ENCODE measurements at regions not wholly inside any gene's neighbourhood (a gene's known extent, or its start where the extent isn't known, plus 50 kb on each side); places are given as distances from the start of the nearest gene placed in this dataset.

GRCh38 chr2:176753205-176753604 lies 459.4 kb upstream of the HNRNPA3 start:
- H3K27me3 Mint-ChIP-seq (ENCODE audit: low read depth): peaks cover 20% of the 10 kb centered on the region
- no peaks in the 10 kb centered on the region for H3K36me3 Mint-ChIP-seq (ENCODE audit: low read depth)
- H3K27ac Mint-ChIP-seq: no peak overlapping the region
- no peak overlapping the region for H3K4me3 Mint-ChIP-seq (ENCODE audit: low read depth)
- no peaks in the 10 kb centered on the region for H3K9me3 Mint-ChIP-seq
- H3K4me1 Mint-ChIP-seq (ENCODE audit: low read depth): no peaks in the 10 kb centered on the region
- no peak for DNase-seq (ENCODE audit: low spot score)
- intact Hi-C loops (cut with micrococcal nuclease): no loop called here

DNA sequence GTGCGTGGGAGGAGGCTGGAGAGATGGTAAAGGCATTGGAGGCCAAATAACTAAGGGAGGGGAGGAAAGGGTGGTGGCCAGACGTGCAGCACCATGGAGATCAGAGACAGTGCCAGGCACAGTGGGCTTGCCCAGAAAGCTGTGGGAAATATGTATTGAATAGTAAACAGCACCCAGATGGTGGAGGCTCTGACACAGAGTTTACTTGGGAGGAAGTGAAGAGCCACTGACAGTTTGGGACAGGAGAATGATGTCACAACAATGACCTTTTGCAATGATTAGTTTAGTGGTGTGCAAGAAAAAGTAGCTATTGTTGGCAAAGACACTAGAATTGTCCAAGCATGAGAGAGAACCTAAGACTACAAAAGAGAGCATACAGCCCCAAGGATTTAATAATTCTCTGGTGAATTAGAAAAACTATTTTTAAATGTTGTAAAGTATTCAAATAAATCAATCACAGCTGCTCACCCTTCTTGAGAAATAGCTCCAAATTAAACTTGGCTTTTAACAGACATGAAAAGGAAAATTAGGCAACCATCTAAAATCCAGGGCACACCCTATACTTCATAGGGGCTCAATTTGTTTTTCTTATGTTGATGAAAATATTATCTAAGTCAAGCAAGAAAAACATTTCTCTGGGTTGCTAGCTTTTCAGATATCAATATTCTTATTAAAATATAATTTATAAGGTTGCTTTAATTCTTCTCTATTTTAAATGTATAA lies 458.7 kb upstream of the HNRNPA3 start:
- no peaks in the 10 kb centered on the region for H3K4me1 Mint-ChIP-seq (ENCODE audit: low read depth)
- no peaks in the 10 kb centered on the region for H3K9me3 Mint-ChIP-seq
- no peak overlapping the region for H3K27ac Mint-ChIP-seq
- intact Hi-C loops (cut with micrococcal nuclease): no loop called here
- no peak overlapping the region for H3K4me3 Mint-ChIP-seq (ENCODE audit: low read depth)
- DNase-seq (ENCODE audit: low spot score): no peak
- no peaks in the 10 kb centered on the region for H3K36me3 Mint-ChIP-seq (ENCODE audit: low read depth)
- H3K27me3 Mint-ChIP-seq (ENCODE audit: low read depth): peaks cover 20% of the 10 kb centered on the region

DNA sequence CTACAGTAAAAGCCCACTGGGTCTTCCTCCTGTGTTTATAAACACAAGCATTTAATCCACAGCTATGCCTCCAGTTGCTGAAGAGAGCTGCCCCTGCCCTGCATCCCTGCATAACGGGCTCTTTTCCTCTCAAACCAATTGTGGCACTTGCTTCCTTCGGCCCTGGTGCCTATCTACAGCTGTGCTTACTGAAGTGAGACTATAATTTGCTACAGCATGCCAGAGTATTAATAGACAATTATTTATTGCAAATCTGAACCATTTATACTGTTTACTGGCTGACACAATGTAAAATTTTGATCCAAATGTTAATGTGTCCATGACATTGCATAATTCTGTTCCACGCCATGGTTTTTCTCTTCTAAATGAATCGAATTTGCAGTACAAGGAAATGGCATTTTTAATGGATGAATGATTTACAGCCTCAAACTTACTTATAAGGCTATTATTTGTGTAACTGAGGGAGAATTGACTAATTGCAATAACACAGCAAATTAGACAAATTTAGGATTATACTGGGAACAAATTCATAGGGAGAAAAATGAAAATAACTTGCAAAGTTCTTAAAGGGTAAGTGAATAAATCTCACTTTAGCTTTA lies 457.0 kb upstream of the HNRNPA3 start:
- no peaks in the 10 kb centered on the region for H3K9me3 Mint-ChIP-seq
- DNase-seq (ENCODE audit: low spot score): no peak
- no peaks in the 10 kb centered on the region for H3K4me1 Mint-ChIP-seq (ENCODE audit: low read depth)
- H3K27me3 Mint-ChIP-seq (ENCODE audit: low read depth): peaks cover 18% of the 10 kb centered on the region
- no peaks in the 10 kb centered on the region for H3K36me3 Mint-ChIP-seq (ENCODE audit: low read depth)
- no peak overlapping the region for H3K27ac Mint-ChIP-seq
- no peak overlapping the region for H3K4me3 Mint-ChIP-seq (ENCODE audit: low read depth)
- intact Hi-C loops (cut with micrococcal nuclease): no loop called here

DNA sequence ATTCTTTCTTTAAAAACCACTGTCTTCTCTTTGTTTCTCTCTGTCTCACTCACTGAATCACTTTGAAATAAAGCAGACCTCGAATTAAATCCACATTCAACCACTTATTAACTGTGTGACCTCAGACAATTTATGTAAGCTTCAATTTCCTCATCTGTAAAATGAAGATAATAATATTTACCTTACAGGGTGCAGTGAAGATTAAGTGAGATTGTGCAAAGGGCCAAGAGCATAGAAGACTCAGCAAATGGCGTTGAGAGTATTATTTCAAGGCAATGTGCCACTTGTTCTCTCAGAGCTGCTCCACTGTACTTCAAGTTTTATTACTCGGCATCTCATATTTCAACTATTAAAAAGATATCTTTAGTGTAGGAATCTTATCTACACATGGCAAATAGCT lies 454.2 kb upstream of the HNRNPA3 start:
- peaks cover 34% of the 10 kb centered on the region for H3K27me3 Mint-ChIP-seq (ENCODE audit: low read depth)
- H3K4me3 Mint-ChIP-seq (ENCODE audit: low read depth): no peak overlapping the region
- no peaks in the 10 kb centered on the region for H3K36me3 Mint-ChIP-seq (ENCODE audit: low read depth)
- H3K27ac Mint-ChIP-seq: no peak overlapping the region
- H3K9me3 Mint-ChIP-seq: no peaks in the 10 kb centered on the region
- intact Hi-C loops (cut with micrococcal nuclease): no loop called here
- DNase-seq (ENCODE audit: low spot score): no peak
- no peaks in the 10 kb centered on the region for H3K4me1 Mint-ChIP-seq (ENCODE audit: low read depth)

DNA sequence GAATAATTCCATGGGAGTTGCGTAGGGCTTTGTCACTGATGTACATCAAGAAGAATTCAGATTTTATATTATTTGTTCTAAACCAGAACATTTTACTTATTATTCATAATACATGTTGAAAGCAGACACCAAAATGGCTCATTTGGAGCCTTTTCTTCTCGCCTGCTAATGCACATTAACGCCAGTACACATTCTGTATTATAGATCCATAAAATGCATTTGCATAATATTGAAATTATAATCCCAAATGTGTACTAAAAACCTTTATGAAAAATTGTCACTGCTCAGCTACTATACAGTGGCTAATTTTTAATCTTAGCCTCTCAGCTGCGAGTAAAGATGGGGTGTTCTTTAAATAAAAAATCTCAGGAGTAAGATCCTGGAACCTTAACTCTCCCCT lies 452.2 kb upstream of the HNRNPA3 start:
- no peak for DNase-seq (ENCODE audit: low spot score)
- Mint-ChIP-seq H3K27me3 (ENCODE audit: low read depth) (peaks cover 26% of the 10 kb centered on the region), H3K4me3 (ENCODE audit: low read depth) (no peak overlapping the region), H3K4me1 (ENCODE audit: low read depth) (no peaks in the 10 kb centered on the region), H3K9me3 (no peaks in the 10 kb centered on the region), H3K36me3 (ENCODE audit: low read depth) (no peaks in the 10 kb centered on the region), H3K27ac (no peak overlapping the region)
- intact Hi-C loops (cut with micrococcal nuclease): no loop called here

- Mint-ChIP-seq H3K4me1 (ENCODE audit: low read depth) (no peaks in the 10 kb centered on the region), H3K9me3 (no peaks in the 10 kb centered on the region), H3K27ac (no peak overlapping the region), H3K36me3 (ENCODE audit: low read depth) (no peaks in the 10 kb centered on the region), H3K27me3 (ENCODE audit: low read depth) (peaks cover 22% of the 10 kb centered on the region), H3K4me3 (ENCODE audit: low read depth) (no peak overlapping the region)
- intact Hi-C loops (cut with micrococcal nuclease): no loop called here
- DNase-seq (ENCODE audit: low spot score): no peak
Observed at GRCh38 chr2:176763130-176763529, 449.5 kb upstream of the HNRNPA3 start.

DNA sequence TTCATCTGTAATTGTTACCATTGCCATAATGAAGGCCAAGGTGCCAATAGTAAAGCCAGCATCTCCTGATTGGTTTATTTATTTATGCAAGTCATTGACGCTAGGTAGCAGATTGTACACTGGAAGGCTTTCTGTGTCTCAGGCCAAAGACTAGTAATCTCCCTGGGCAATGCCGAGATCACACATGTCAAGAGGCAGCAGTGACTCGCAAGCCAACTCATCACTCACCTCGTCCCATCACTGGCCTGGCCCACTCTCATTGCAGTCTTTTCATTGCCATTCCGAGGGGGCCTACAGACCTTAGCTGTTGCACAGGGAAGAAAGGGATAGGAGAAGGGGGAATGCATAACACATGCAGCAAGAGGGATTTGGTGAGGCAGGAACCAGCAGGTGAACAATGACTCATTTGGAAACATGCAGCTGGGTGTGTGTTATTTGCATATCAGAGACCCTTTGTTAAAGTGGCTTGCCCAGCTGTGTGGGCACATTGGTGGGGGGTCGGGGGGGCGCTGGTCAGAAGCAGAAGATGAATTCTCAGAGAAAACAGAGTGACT lies 448.7 kb upstream of the HNRNPA3 start:
- no peaks in the 10 kb centered on the region for H3K36me3 Mint-ChIP-seq (ENCODE audit: low read depth)
- intact Hi-C loops (cut with micrococcal nuclease): no loop called here
- no peak overlapping the region for H3K27ac Mint-ChIP-seq
- no peaks in the 10 kb centered on the region for H3K4me1 Mint-ChIP-seq (ENCODE audit: low read depth)
- H3K27me3 Mint-ChIP-seq (ENCODE audit: low read depth): peaks cover 22% of the 10 kb centered on the region
- H3K9me3 Mint-ChIP-seq: no peaks in the 10 kb centered on the region
- DNase-seq (ENCODE audit: low spot score): no peak
- no peak overlapping the region for H3K4me3 Mint-ChIP-seq (ENCODE audit: low read depth)

DNA sequence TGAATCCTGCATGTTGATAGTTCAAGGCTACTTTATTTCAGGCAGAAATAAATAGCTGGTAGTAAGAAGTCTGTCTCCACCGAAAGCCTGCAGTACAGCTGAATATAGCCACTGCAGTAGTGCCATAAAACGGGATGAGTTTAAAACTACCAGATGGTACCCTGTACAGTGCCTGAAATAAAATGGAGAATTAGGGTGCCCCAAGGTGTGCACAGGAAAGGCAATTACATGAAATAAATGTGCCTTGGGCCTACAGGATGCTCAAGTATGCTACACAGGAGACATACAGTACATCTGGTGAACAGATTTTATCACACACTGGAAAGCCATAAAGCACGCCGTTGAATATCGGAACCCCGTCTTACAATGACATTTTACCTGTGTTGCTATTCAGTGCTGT lies 447.7 kb upstream of the HNRNPA3 start:
- Mint-ChIP-seq H3K4me3 (ENCODE audit: low read depth) (no peak overlapping the region), H3K9me3 (no peaks in the 10 kb centered on the region), H3K27me3 (ENCODE audit: low read depth) (peaks cover 22% of the 10 kb centered on the region), H3K4me1 (ENCODE audit: low read depth) (no peaks in the 10 kb centered on the region), H3K36me3 (ENCODE audit: low read depth) (no peaks in the 10 kb centered on the region), H3K27ac (no peak overlapping the region)
- intact Hi-C loops (cut with micrococcal nuclease): no loop called here
- DNase-seq (ENCODE audit: low spot score): no peak

GRCh38 chr2:176766005-176766404 lies 446.6 kb upstream of the HNRNPA3 start:
- H3K27me3 Mint-ChIP-seq (ENCODE audit: low read depth): peaks cover 19% of the 10 kb centered on the region
- H3K9me3 Mint-ChIP-seq: no peaks in the 10 kb centered on the region
- no peak for DNase-seq (ENCODE audit: low spot score)
- no peaks in the 10 kb centered on the region for H3K4me1 Mint-ChIP-seq (ENCODE audit: low read depth)
- no peaks in the 10 kb centered on the region for H3K36me3 Mint-ChIP-seq (ENCODE audit: low read depth)
- H3K27ac Mint-ChIP-seq: no peak overlapping the region
- H3K4me3 Mint-ChIP-seq (ENCODE audit: low read depth): no peak overlapping the region
- intact Hi-C loops (cut with micrococcal nuclease): no loop called here

GRCh38 chr2:176768185-176768584 lies 444.4 kb upstream of the HNRNPA3 start:
- H3K36me3 Mint-ChIP-seq (ENCODE audit: low read depth): no peaks in the 10 kb centered on the region
- intact Hi-C loops (cut with micrococcal nuclease): no loop called here
- H3K4me1 Mint-ChIP-seq (ENCODE audit: low read depth): no peaks in the 10 kb centered on the region
- no peak overlapping the region for H3K4me3 Mint-ChIP-seq (ENCODE audit: low read depth)
- no peak overlapping the region for H3K27ac Mint-ChIP-seq
- peaks cover 5% of the 10 kb centered on the region for H3K9me3 Mint-ChIP-seq
- peaks cover 5% of the 10 kb centered on the region for H3K27me3 Mint-ChIP-seq (ENCODE audit: low read depth)
- no peak for DNase-seq (ENCODE audit: low spot score)

- Mint-ChIP-seq H3K27me3 (ENCODE audit: low read depth) (peaks cover 5% of the 10 kb centered on the region), H3K36me3 (ENCODE audit: low read depth) (no peaks in the 10 kb centered on the region), H3K4me1 (ENCODE audit: low read depth) (no peaks in the 10 kb centered on the region), H3K9me3 (peaks cover 9% of the 10 kb centered on the region), H3K4me3 (ENCODE audit: low read depth) (no peak overlapping the region), H3K27ac (no peak overlapping the region)
- intact Hi-C loops (cut with micrococcal nuclease): no loop called here
- DNase-seq (ENCODE audit: low spot score): no peak
Observed at GRCh38 chr2:176769021-176769420, 443.6 kb upstream of the HNRNPA3 start.

DNA sequence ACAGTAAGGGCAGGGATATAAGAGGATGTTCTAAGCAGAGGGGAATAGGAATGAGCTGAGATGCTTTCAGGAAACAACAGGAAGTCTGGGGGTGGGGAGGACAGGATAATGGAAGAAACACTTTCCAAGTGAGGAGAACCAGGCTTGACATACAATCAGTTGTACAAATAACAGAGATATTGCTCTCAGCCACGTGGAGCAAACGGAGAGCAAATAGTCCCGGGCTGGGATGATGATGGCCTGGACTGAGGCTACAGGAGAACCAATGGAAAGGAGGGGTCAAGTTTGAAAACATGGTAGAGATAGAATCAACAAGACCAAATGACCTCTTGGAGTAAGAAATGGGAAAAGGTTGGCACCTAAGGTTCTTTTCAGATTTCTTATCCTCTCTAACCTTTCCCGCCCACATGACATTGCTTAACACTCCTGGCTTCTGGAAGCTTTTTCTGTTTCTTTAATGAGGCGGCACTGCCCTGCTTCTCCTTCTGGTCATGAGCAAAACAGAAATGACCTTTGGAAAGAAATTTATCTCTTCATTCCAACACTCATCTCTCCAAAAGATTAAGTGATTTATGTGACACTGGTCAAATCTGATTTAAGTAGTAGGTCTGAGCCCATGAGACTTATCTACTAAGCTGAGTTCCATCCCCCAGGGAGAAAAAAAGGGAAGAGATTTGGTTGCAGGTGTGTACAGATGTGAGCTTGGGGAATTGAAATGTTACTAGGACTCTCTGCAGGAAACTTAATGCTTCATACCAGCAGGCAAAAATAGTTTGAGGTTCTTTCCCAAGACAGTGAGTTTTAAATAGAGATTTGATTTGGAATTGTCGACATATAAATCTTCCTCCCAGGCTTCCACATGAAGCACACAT lies 442.9 kb upstream of the HNRNPA3 start:
- Mint-ChIP-seq H3K27me3 (ENCODE audit: low read depth) (peaks cover 2% of the 10 kb centered on the region), H3K9me3 (peaks cover 9% of the 10 kb centered on the region), H3K4me1 (ENCODE audit: low read depth) (no peaks in the 10 kb centered on the region), H3K36me3 (ENCODE audit: low read depth) (no peaks in the 10 kb centered on the region), H3K4me3 (ENCODE audit: low read depth) (no peak overlapping the region), H3K27ac (no peak overlapping the region)
- intact Hi-C loops (cut with micrococcal nuclease): no loop called here
- no peak for DNase-seq (ENCODE audit: low spot score)

GRCh38 chr2:176772816-176773215 lies 439.8 kb upstream of the HNRNPA3 start:
- H3K27me3 Mint-ChIP-seq (ENCODE audit: low read depth): peaks cover 5% of the 10 kb centered on the region
- no peak overlapping the region for H3K4me3 Mint-ChIP-seq (ENCODE audit: low read depth)
- peaks cover 9% of the 10 kb centered on the region for H3K9me3 Mint-ChIP-seq
- no peaks in the 10 kb centered on the region for H3K36me3 Mint-ChIP-seq (ENCODE audit: low read depth)
- H3K27ac Mint-ChIP-seq: no peak overlapping the region
- intact Hi-C loops (cut with micrococcal nuclease): no loop called here
- H3K4me1 Mint-ChIP-seq (ENCODE audit: low read depth): no peaks in the 10 kb centered on the region
- DNase-seq (ENCODE audit: low spot score): no peak
